HepG2 (cell line): ENCODE measurements at regions not wholly inside any gene's neighbourhood (a gene's known extent, or its start where the extent isn't known, plus 50 kb on each side); places are given as distances from the start of the nearest gene placed in this dataset.

Source experiments
- ATAC-seq: fragments of 200-7000 bp; cut with Tn5 transposase; 3 replicates; pipeline ENCODE4 v1.9.1; 2020; ENCODE audit warnings: mild to moderate bottlenecking, moderate library complexity
- BruUV-seq: library from RNA; stranded (reverse); fragments of 400-500 nt; replicated peaks from 2 replicates; lab custom pipeline; 2021; lab: Mats Ljungman, UMichigan
- CTCF ChIA-PET: fragments of 300-600 bp; formaldehyde crosslinking; extraction: SDS; loops from one replicate; lab custom pipeline; 2021; ENCODE audit warnings: low total read pairs, inconsistent platforms, low intra/inter-chr PET ratio; lab: Yijun Ruan, JAX
- POLR2A ChIA-PET: fragments of 350-600 bp; sonication (Branson Sonifier 250); formaldehyde crosslinking; loops from one replicate; lab custom pipeline; 2020; ENCODE audit warnings: antibody characterized with exemption, inconsistent platforms; lab: Yijun Ruan, JAX
- DNase-seq: peaks from one replicate; pipeline ENCODE4 v3.0.0-alpha.2; 2015; ENCODE audit warnings: low spot score
- FAIRE-seq: peaks from 3 replicates; lab custom pipeline; 2011; peaks lifted over from hg19 to GRCh38; lab: Jason Lieb, UNC
- H2AFZ ChIP-seq: one replicate; pipeline ENCODE4 v1.6.1; 2011; ENCODE audit warnings: low read length, inconsistent platforms
- H3K27ac ChIP-seq: fragments of 300-600 bp; 3 replicates; pipeline ENCODE4 v1.8.0; 2011; ENCODE audit warnings: mixed run types, mild to moderate bottlenecking, mixed read lengths, low read length, inconsistent platforms; ENCODE audit not compliant: insufficient read depth; ENCODE audit errors: extremely low read length
- H3K27me3 ChIP-seq, 2 experiments: fragments of 200-600 bp in 1 of 2; 2 replicates in 1 of 2; 3 replicates in 1 of 2; pipeline versions ENCODE4 v1.6.0 to v1.8.0; 2011; ENCODE audit warnings: low read length in 2 of 2, mild to moderate bottlenecking in 2 of 2, moderate library complexity in 2 of 2, inconsistent platforms in 1 of 2; ENCODE audit not compliant: insufficient read depth in 2 of 2, control insufficient read depth in 1 of 2
- H3K36me3 ChIP-seq, 2 experiments: fragments of 200-600 bp in 1 of 2; replicated peaks in 1 of 2; 2 replicates in 1 of 2; 3 replicates in 1 of 2; pipeline versions ENCODE4 v1.5.1 to v1.8.0; 2011; ENCODE audit warnings: low read length in 2 of 2, inconsistent platforms in 1 of 2; ENCODE audit not compliant: insufficient read depth in 2 of 2, control insufficient read depth in 1 of 2
- H3K4me1 ChIP-seq: 2 replicates; pipeline ENCODE4 v1.5.1; 2012; ENCODE audit warnings: low read length, inconsistent platforms; ENCODE audit not compliant: insufficient read depth
- H3K4me2 ChIP-seq: 2 replicates; pipeline ENCODE4 v1.6.0; 2011; ENCODE audit warnings: low read depth, low read length, inconsistent platforms
- H3K4me3 ChIP-seq, 3 experiments: fragments of 200-600 bp in 1 of 3; sonication (generic), shearing (Covaris generic) in 1 of 3; replicated peaks in 1 of 3; 2 replicates each; pipeline ENCODE4 v1.5.1; 2011 to 2016; ENCODE audit warnings: low read length in 3 of 3, inconsistent platforms in 2 of 3, low read depth in 2 of 3, mild to moderate bottlenecking in 2 of 3, control low read depth in 1 of 3, mixed read lengths in 1 of 3; ENCODE audit not compliant: insufficient read depth in 1 of 3
- H3K79me2 ChIP-seq: one replicate; pipeline ENCODE4 v1.6.1; 2011; ENCODE audit warnings: low read length, inconsistent platforms; ENCODE audit not compliant: insufficient read depth
- H3K9ac ChIP-seq: 2 replicates; pipeline ENCODE4 v1.6.0; 2011; ENCODE audit warnings: mild to moderate bottlenecking, low read depth, low read length, inconsistent platforms; ENCODE audit not compliant: insufficient read depth
- H3K9me3 ChIP-seq: 2 replicates; pipeline ENCODE4 v1.5.1; 2012; ENCODE audit warnings: mild to moderate bottlenecking, low read length
- H4K20me1 ChIP-seq: 2 replicates; pipeline ENCODE4 v1.6.0; 2011; ENCODE audit warnings: inconsistent platforms, mild to moderate bottlenecking, low read length, moderate library complexity; ENCODE audit not compliant: insufficient read depth
- ATAD3A ChIP-seq: sonication (generic); formaldehyde crosslinking; IDR thresholded peaks from 2 replicates; pipeline ENCODE4 v1.4.0; 2020; ENCODE audit warnings: missing genetic modification reagents
- HCFC1 ChIP-seq: fragments of 150-350 bp; IDR thresholded peaks from 2 replicates; pipeline ENCODE4 v1.6.1; 2014; ENCODE audit warnings: low read depth, low read length
- MEIS1 ChIP-seq: sonication (generic); formaldehyde crosslinking; IDR thresholded peaks from 2 replicates; pipeline ENCODE4 v1.9.0; 2021; ENCODE audit warnings: mild to moderate bottlenecking, missing genetic modification reagents, moderate library complexity, borderline replicate concordance
- NFKBIZ ChIP-seq: IDR thresholded peaks from 2 replicates; pipeline ENCODE4 v1.6.1; 2018; ENCODE audit warnings: missing genetic modification reagents, missing compliant biosample characterization
- RBFOX2 ChIP-seq: fragments of 200-400 bp; formaldehyde crosslinking; IDR thresholded peaks from 2 replicates; pipeline ENCODE4 v1.6.1; 2017; ENCODE audit warnings: low read depth, mild to moderate bottlenecking, low read length
- SCMH1 ChIP-seq: sonication (generic); formaldehyde crosslinking; IDR thresholded peaks from 2 replicates; pipeline ENCODE4 v1.9.0; 2021; ENCODE audit warnings: missing genetic modification reagents, mild to moderate bottlenecking, borderline replicate concordance
- ZNF10 ChIP-seq: sonication (generic); formaldehyde crosslinking; IDR thresholded peaks from 2 replicates; pipeline ENCODE4 v1.4.0; 2020; ENCODE audit warnings: mild to moderate bottlenecking, low read depth, missing genetic modification reagents, borderline replicate concordance
- ZNF33A ChIP-seq: sonication (generic); formaldehyde crosslinking; IDR thresholded peaks from 2 replicates; pipeline ENCODE4 v1.5.1; 2020; ENCODE audit warnings: missing genetic modification reagents, mild to moderate bottlenecking, moderate library complexity, borderline replicate concordance
- ZNF557 ChIP-seq: sonication (generic); formaldehyde crosslinking; IDR thresholded peaks from 2 replicates; pipeline ENCODE4 v1.4.0; 2020; ENCODE audit warnings: missing genetic modification reagents
- ZNF598 ChIP-seq: sonication (generic); formaldehyde crosslinking; IDR thresholded peaks from 2 replicates; pipeline ENCODE4 v1.5.1; 2020; ENCODE audit warnings: mild to moderate bottlenecking, missing genetic modification reagents, borderline replicate concordance
- ZNF737 ChIP-seq: sonication (generic); formaldehyde crosslinking; IDR thresholded peaks from 2 replicates; pipeline ENCODE4 v1.5.0; 2020; ENCODE audit warnings: missing genetic modification reagents, mild to moderate bottlenecking, borderline replicate concordance
- ZNF792 ChIP-seq: IDR thresholded peaks from 2 replicates; pipeline ENCODE4 v1.6.1; 2016
- ZNF879 ChIP-seq: sonication (generic); formaldehyde crosslinking; IDR thresholded peaks from 2 replicates; pipeline ENCODE4 v1.8.1; 2023; ENCODE audit warnings: missing genetic modification reagents
- WGBS: methylation state at CpG from one replicate; pipeline ENCODE4 v1.1.6; 2017; ENCODE audit warnings: low lambda C conversion rate; 5-methylcytosine and 5-hydroxymethylcytosine counted together
- in situ Hi-C: cut with HindIII; loops from 2 replicates; pipeline ENCODE4 v1.10.0; 2017; ENCODE audit warnings: low pct_unique_long_range_greater_than_20kb; ENCODE audit not compliant: extremely low pct_ligation_motif_present
- intact Hi-C: fragments of 100-400 bp; cut with micrococcal nuclease; formaldehyde crosslinking; loops from one replicate; pipeline ENCODE4 v1.10.0; 2022; ENCODE audit not compliant: unreplicated experiment
- TF ChIP-seq, protein P1 (sequence below): fragments of 450-650 bp; IDR thresholded peaks from 2 replicates; pipeline ENCODE4 v1.6.1; 2016
- TF ChIP-seq, protein P2 (sequence below): sonication (generic); formaldehyde crosslinking; conservative IDR thresholded peaks from 2 replicates; pipeline ENCODE4 v1.8.1; 2023; ENCODE audit warnings: missing genetic modification reagents

DNA sequence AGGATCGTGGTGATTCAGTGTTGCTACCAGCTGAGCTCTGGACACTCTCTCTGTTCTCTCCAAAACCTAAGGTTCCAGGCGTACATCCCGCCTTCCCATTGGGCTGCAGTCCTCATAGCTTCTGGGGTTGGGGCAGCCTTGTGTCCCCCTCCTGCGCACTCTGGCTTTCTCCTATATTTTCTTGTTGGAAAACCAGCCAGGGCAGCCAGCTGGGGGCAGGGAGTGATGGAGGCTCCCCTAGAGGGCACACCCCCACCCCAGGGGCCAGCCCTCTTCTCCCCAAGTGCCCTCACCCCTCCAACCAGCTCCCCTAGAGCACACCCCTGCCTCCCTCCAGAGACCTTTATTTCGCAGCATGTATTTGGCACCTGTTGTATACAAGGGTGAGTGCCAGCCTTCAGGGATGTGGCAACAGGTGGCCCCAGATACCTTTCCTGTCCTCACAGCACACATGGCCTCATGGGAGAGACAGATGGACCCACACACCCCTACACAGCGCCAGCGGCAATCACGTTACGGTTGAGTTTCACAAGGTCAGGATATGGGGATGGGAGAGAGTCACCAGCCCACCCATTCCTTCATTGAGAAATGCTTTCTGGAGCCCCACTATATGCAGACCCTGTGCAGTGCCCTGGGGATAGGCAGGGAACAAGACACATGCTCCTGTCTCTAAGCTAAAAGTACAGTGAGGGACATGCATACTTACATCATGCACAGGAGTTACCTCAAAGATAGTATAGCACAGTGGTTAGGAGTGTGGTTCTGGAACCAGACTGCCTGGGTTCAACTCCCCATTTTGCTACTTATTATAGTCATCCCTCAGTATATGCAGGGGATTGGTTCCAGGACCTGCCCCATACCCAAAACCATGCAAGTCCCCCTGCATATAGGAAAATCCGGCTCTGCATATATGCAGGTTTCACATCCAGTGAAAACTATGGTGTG, 141.1 kb downstream of the PHETA1 start:
- FAIRE-seq (no peak), ATAC-seq (no peak)
- no TSS peak for BruUV-seq
- no peak for TF ChIP-seq ZNF737 (CRISPR knock-in tag)
- TF ChIP-seq, protein P1, sequence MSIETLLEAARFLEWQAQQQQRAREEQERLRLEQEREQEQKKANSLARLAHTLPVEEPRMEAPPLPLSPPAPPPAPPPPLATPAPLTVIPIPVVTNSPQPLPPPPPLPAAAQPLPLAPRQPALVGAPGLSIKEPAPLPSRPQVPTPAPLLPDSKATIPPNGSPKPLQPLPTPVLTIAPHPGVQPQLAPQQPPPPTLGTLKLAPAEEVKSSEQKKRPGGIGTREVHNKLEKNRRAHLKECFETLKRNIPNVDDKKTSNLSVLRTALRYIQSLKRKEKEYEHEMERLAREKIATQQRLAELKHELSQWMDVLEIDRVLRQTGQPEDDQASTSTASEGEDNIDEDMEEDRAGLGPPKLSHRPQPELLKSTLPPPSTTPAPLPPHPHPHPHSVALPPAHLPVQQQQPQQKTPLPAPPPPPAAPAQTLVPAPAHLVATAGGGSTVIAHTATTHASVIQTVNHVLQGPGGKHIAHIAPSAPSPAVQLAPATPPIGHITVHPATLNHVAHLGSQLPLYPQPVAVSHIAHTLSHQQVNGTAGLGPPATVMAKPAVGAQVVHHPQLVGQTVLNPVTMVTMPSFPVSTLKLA, result peak; percentile 28; the same call in 1 of the 2 replicates
- TF ChIP-seq, all 625 proteins: peak for 1
- H3K4me3 ChIP-seq, result no peak overlapping the region
- no peaks in the 10 kb centered on the region for H3K36me3 ChIP-seq
- WGBS, result 34% methylated on average over 8 of the region's 10 CpGs
- no peak overlapping the region for H2AFZ ChIP-seq
- H3K4me1 ChIP-seq, result no peaks in the 10 kb centered on the region
- CTCF ChIA-PET, result no interaction called here
- no peaks in the 10 kb centered on the region for H3K79me2 ChIP-seq
- intact Hi-C loops, result no loop called here
- in situ Hi-C loops, result no loop called here
- no peaks in the 10 kb centered on the region for H4K20me1 ChIP-seq
- H3K4me2 ChIP-seq, result no peak overlapping the region
- H3K27me3 ChIP-seq, result peaks cover 0 to 13% of the 10 kb centered on the region in 2 experiments; a peak in 1 of 5 replicates
- no peak overlapping the region for H3K27ac ChIP-seq
- POLR2A ChIA-PET, result no interaction called here
- DNase-seq, result no peak
- no peaks in the 10 kb centered on the region for H3K9me3 ChIP-seq
- H3K9ac ChIP-seq, result no peak overlapping the region

DNA sequence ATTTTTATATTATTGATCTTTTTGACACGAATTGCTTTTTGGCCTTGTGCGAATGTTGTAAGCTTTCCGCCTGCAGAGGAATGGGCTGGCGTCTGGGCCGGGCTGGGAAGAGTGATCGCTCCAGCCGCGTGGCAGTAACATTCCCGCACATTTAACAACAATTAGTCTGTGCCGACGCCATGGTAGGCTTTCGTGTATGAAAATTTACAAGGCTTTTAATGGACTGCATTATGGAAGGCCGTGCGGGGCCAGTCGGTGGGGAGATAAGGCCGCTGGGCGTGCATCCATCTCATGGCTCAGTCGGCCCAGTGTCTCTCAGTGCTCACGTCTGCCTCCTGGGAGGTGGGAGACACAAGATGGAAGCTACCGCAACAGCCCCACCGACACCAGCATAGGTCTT, 142.2 kb downstream of the PHETA1 start:
- Histone ChIP-seq H3K9me3 (no peaks in the 10 kb centered on the region), H3K79me2 (no peaks in the 10 kb centered on the region), H3K4me1 (no peaks in the 10 kb centered on the region), H2AFZ (no peak overlapping the region), H3K36me3 (no peaks in the 10 kb centered on the region), H3K9ac (no peak overlapping the region), H3K27me3 (peaks cover 0 to 13% of the 10 kb centered on the region in 2 experiments; a peak in 1 of 5 replicates), H3K4me3 (no peak overlapping the region), H3K27ac (no peak overlapping the region), H4K20me1 (no peaks in the 10 kb centered on the region)
- in situ Hi-C loops, result no loop called here
- 54% methylated on average over 21 of the region's 21 CpGs for WGBS
- CTCF ChIA-PET, result no interaction called here
- ATAC-seq, result no peak
- intact Hi-C loops, result no loop called here
- no TSS peak for BruUV-seq
- no peak for FAIRE-seq
- POLR2A ChIA-PET, result no interaction called here
- no peak for TF ChIP-seq ZNF33A
- no peak for TF ChIP-seq MEIS1 (CRISPR knock-in tag)
- no peak for TF ChIP-seq ATAD3A (CRISPR knock-in tag)
- no peak for TF ChIP-seq ZNF10 (CRISPR knock-in tag)
- TF ChIP-seq RBFOX2, result no peak
- TF ChIP-seq, protein P2, sequence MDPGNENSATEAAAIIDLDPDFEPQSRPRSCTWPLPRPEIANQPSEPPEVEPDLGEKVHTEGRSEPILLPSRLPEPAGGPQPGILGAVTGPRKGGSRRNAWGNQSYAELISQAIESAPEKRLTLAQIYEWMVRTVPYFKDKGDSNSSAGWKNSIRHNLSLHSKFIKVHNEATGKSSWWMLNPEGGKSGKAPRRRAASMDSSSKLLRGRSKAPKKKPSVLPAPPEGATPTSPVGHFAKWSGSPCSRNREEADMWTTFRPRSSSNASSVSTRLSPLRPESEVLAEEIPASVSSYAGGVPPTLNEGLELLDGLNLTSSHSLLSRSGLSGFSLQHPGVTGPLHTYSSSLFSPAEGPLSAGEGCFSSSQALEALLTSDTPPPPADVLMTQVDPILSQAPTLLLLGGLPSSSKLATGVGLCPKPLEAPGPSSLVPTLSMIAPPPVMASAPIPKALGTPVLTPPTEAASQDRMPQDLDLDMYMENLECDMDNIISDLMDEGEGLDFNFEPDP (CRISPR knock-in tag), result no peak
- TF ChIP-seq HCFC1, result no peak
- TF ChIP-seq ZNF598, result no peak
- no peak for TF ChIP-seq SCMH1
- no peak for TF ChIP-seq ZNF557 (CRISPR knock-in tag)
- TF ChIP-seq NFKBIZ (CRISPR knock-in tag), result no peak
- TF ChIP-seq ZNF879, result no peak
- TF ChIP-seq ZNF792 (CRISPR knock-in tag), result no peak
- TF ChIP-seq, all 625 proteins: peak for 0
- no peak for DNase-seq
- no peak overlapping the region for H3K4me2 ChIP-seq
